SU-DHL-6 (cell line): ENCODE measurements at regions not wholly inside any gene's neighbourhood (a gene's known extent, or its start where the extent isn't known, plus 50 kb on each side); places are given as distances from the start of the nearest gene placed in this dataset.

Experiments
- H2AFZ ChIP-seq: fragments of 200-600 bp; sonication (generic); 2 replicates; pipeline ENCODE4 v1.6.1; 2014; ENCODE audit warnings: low read depth, mild to moderate bottlenecking, moderate library complexity, mixed read lengths, antibody characterized with exemption, low read length; ENCODE audit not compliant: severe bottlenecking
- H3F3A ChIP-seq: fragments of 200-600 bp; shearing (Covaris generic); 2 replicates; pipeline ENCODE4 v1.6.0; 2016; ENCODE audit warnings: antibody characterized with exemption, mild to moderate bottlenecking; ENCODE audit not compliant: insufficient read depth
- H3K27ac ChIP-seq: fragments of 200-600 bp; sonication (generic); 2 replicates; pipeline ENCODE4 v1.5.1; 2016; ENCODE audit warnings: low read depth, mild to moderate bottlenecking, low read length, moderate library complexity, mixed read lengths
- H3K27me3 ChIP-seq: fragments of 200-600 bp; sonication (generic), shearing (Covaris generic); 2 replicates; pipeline ENCODE4 v1.6.0; 2014; ENCODE audit warnings: mild to moderate bottlenecking, low read length
- H3K36me3 ChIP-seq: fragments of 200-600 bp; sonication (generic); 2 replicates; pipeline ENCODE4 v1.6.1; 2014; ENCODE audit warnings: mild to moderate bottlenecking, low read length, mixed read lengths
- H3K4me2 ChIP-seq: fragments of 300-600, 200-600 bp; shearing (Covaris generic), sonication (generic); 2 replicates; pipeline ENCODE4 v1.6.0; 2014; ENCODE audit warnings: low read length, low read depth, mild to moderate bottlenecking; ENCODE audit not compliant: poor library complexity, severe bottlenecking
- H3K4me3 ChIP-seq: fragments of 200-600 bp; sonication (generic); 2 replicates; pipeline ENCODE4 v1.5.1; 2014; ENCODE audit warnings: antibody characterized with exemption, low read length, mild to moderate bottlenecking, mixed read lengths; ENCODE audit not compliant: insufficient read depth, poor library complexity, severe bottlenecking
- H3K79me2 ChIP-seq: fragments of 200-600 bp; sonication (generic); 2 replicates; pipeline ENCODE4 v1.6.1; 2014; ENCODE audit warnings: mild to moderate bottlenecking, low read length, moderate library complexity; ENCODE audit not compliant: insufficient read depth
- H3K9ac ChIP-seq: fragments of 200-600 bp; sonication (generic); 2 replicates; pipeline ENCODE4 v1.7.0; 2014; ENCODE audit warnings: mild to moderate bottlenecking, low read length
- H3K9me2 ChIP-seq: fragments of 200-600 bp; sonication (generic); replicated peaks from 2 replicates; pipeline ENCODE4 v1.6.1; 2014; ENCODE audit warnings: low read length; ENCODE audit not compliant: insufficient read depth
- H3K9me3 ChIP-seq: fragments of 200-600 bp; sonication (generic); 2 replicates; pipeline ENCODE4 v1.6.1; 2014; ENCODE audit warnings: low read length, mixed read lengths; ENCODE audit not compliant: insufficient read depth
- H4K20me1 ChIP-seq: fragments of 200-600 bp; sonication (generic); 2 replicates; pipeline ENCODE4 v1.6.1; 2014; ENCODE audit warnings: low read depth, mild to moderate bottlenecking, antibody characterized with exemption, low read length, moderate library complexity, mixed read lengths
- CTCF ChIP-seq: fragments of 200-600 bp; sonication (generic); IDR thresholded peaks from one replicate; pipeline ENCODE4 v1.5.1; 2017; ENCODE audit warnings: antibody characterized with exemption, mild to moderate bottlenecking, low read length, moderate library complexity; ENCODE audit not compliant: insufficient read depth, poor library complexity, severe bottlenecking
- EZH2phosphoT487 ChIP-seq: fragments of 200-600 bp; sonication (generic), shearing (Covaris generic); conservative IDR thresholded peaks from 2 replicates; pipeline ENCODE4 v1.6.1; 2018; ENCODE audit warnings: mild to moderate bottlenecking, antibody characterized with exemption, low read length, moderate library complexity, mixed read lengths

GRCh38 chr15:23758891-23759290 is 71.8 kb upstream of the NDN start:
- Histone ChIP-seq H3K27ac (no peak overlapping the region), H3K9me3 (no peaks in the 10 kb centered on the region), H2AFZ (no peak overlapping the region), H4K20me1 (no peaks in the 10 kb centered on the region), H3K4me3 (no peak overlapping the region), H3K27me3 (no peaks in the 10 kb centered on the region), H3K9me2 (no peaks in the 10 kb centered on the region), H3K36me3 (no peaks in the 10 kb centered on the region), H3K79me2 (no peaks in the 10 kb centered on the region), H3F3A (no peaks in the 10 kb centered on the region), H3K9ac (no peak overlapping the region), H3K4me2 (no peak overlapping the region)
- TF ChIP-seq EZH2phosphoT487 (no peak), CTCF (no peak)

- H3K4me3 ChIP-seq, result no peak overlapping the region
- no peaks in the 10 kb centered on the region for H3F3A ChIP-seq
- H3K9ac ChIP-seq, result no peak overlapping the region
- TF ChIP-seq CTCF (no peak), EZH2phosphoT487 (no peak)
- no peaks in the 10 kb centered on the region for H4K20me1 ChIP-seq
- no peaks in the 10 kb centered on the region for H3K79me2 ChIP-seq
- no peak overlapping the region for H3K27ac ChIP-seq
- H3K9me3 ChIP-seq, result no peaks in the 10 kb centered on the region
- H3K36me3 ChIP-seq, result no peaks in the 10 kb centered on the region
- no peaks in the 10 kb centered on the region for H3K9me2 ChIP-seq
- H3K4me2 ChIP-seq, result no peak overlapping the region
- H3K27me3 ChIP-seq, result no peaks in the 10 kb centered on the region
- no peak overlapping the region for H2AFZ ChIP-seq
Observed at GRCh38 chr15:23760024-23760423, 72.9 kb upstream of the NDN start.

GRCh38 chr15:23761386-23761785 is 74.3 kb upstream of the NDN start:
- no peak overlapping the region for H3K4me2 ChIP-seq
- H3K79me2 ChIP-seq, result no peaks in the 10 kb centered on the region
- H3K27ac ChIP-seq, result no peak overlapping the region
- no peaks in the 10 kb centered on the region for H3K9me3 ChIP-seq
- no peaks in the 10 kb centered on the region for H3K27me3 ChIP-seq
- no peaks in the 10 kb centered on the region for H3K36me3 ChIP-seq
- no peak overlapping the region for H2AFZ ChIP-seq
- no peaks in the 10 kb centered on the region for H4K20me1 ChIP-seq
- no peak overlapping the region for H3K4me3 ChIP-seq
- H3K9me2 ChIP-seq, result no peaks in the 10 kb centered on the region
- no peak for TF ChIP-seq CTCF
- TF ChIP-seq EZH2phosphoT487, result no peak
- no peak overlapping the region for H3K9ac ChIP-seq
- no peaks in the 10 kb centered on the region for H3F3A ChIP-seq

GRCh38 chr15:23762026-23762425 is 74.9 kb upstream of the NDN start:
- Histone ChIP-seq H3K27ac (no peak overlapping the region), H3K36me3 (no peaks in the 10 kb centered on the region), H3K79me2 (no peaks in the 10 kb centered on the region), H3K9ac (no peak overlapping the region), H2AFZ (no peak overlapping the region), H3K4me2 (no peak overlapping the region), H3K27me3 (no peaks in the 10 kb centered on the region), H3K4me3 (no peak overlapping the region), H3K9me3 (no peaks in the 10 kb centered on the region), H4K20me1 (no peaks in the 10 kb centered on the region), H3K9me2 (no peaks in the 10 kb centered on the region), H3F3A (no peaks in the 10 kb centered on the region)
- no peak for TF ChIP-seq EZH2phosphoT487
- TF ChIP-seq CTCF, result no peak
